NCI-H446 (cell line): ENCODE measurements at regions not wholly inside any gene's neighbourhood (a gene's known extent, or its start where the extent isn't known, plus 50 kb on each side); places are given as distances from the start of the nearest gene placed in this dataset.

Source experiments
- DNase-seq, 2 experiments: peaks; one replicate each; lab custom pipeline; 2025; lab: John Stamatoyannopoulos, UW

DNA sequence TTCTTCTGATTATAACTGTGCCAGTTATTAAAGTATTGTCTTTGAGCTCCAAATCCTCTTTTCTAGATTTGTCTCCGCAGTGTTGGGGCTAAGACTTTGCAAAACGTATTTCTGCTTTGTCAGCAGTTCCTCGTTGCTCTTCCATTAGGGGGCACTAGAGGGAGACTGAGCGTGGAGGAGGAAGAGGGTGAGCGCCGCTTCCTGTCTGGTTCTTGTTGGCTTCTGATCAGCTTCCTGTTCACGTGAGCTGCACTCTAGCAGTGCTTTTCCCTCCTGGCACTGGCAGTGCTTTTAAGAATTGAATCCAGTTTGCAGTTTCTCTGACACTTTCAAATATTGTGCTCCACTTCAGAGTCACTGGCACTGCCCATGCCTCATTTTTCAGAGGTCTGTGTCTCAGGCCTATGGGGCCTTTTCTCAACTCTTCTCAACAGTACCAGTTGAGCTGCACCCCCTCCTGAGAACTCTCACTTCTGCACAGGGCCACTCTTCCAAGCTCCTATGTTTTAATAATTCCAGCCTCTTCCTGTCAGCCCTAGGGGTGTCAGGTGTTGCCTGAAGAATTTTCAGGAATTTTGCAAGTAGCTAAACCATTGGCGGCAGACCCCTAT, 54.4 kb upstream of the LCORL start:
- peak in 1 of 2 experiments; percentile 31 for DNase-seq

DNA sequence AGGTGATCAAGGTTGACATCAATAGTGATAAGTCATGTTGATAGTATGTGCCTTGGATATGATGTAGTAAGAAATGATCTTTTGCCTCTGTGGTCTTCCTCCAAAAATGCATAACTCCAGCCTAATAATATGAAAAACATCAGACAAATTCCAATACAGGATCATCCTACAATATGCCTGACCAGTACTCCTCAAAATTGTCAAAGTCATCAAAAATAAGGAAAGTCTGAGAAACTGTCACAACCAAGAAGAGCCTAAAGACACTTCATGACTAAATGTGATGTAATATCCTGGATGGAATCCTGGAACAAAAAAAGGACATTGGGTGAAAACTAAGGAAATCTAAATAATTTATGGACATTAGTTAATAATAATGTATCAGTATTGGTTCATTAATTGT, 50.3 kb upstream of the LCORL start:
- no peak for DNase-seq
